ENCODE measurements at regions not wholly inside any gene's neighbourhood (a gene's known extent, or its start where the extent isn't known, plus 50 kb on each side); places are given as distances from the start of the nearest gene placed in this dataset.
"Not testable (repeated sequence)": the region's sequence is repeated elsewhere in the genome, so short reads cannot be mapped to it uniquely, and the experiment has no call there.

- no peak overlapping the region for H3K27ac ChIP-seq (replicated peaks)
- no peaks in the 10 kb centered on the region for H3K27me3 ChIP-seq (ENCODE audit: insufficient read depth, poor library complexity, severe bottlenecking)
- DNase-seq (ENCODE audit: low read depth in 1 of 2, low spot score in 1 of 2) = no peak
- no peak overlapping the region for H3K4me3 ChIP-seq (replicated peaks; ENCODE audit: insufficient read depth, low read length)
- no peak for TF ChIP-seq GABPA (IDR thresholded peaks at IDR 0.05; ENCODE audit: low read depth)
- no peak for TF ChIP-seq POLR2AphosphoS5 (IDR thresholded peaks at IDR 0.05; ENCODE audit: low read depth)
- no peak for TF ChIP-seq CTCF (IDR thresholded peaks at IDR 0.05; ENCODE audit: insufficient read depth, low read length)
- TF ChIP-seq SPI1 (IDR thresholded peaks at IDR 0.05; ENCODE audit: borderline replicate concordance, low read depth) = no peak
- no peak for TF ChIP-seq REST (IDR thresholded peaks at IDR 0.05; ENCODE audit: insufficient replicate concordance, low read depth)
Observed at GRCh38 chr21:9753943-9754342, 767.4 kb upstream of the TPTE start.

- not testable (repeated sequence) for H3K4me3 ChIP-seq (replicated peaks; ENCODE audit: insufficient read depth, low read length); H3K27me3 ChIP-seq (ENCODE audit: insufficient read depth, poor library complexity, severe bottlenecking); DNase-seq (ENCODE audit: low read depth in 1 of 2, low spot score in 1 of 2); H3K27ac ChIP-seq (replicated peaks)
Observed at GRCh38 chr21:9754434-9754833, 766.9 kb upstream of the TPTE start.

GRCh38 chr21:9755611-9756010 lies 765.8 kb upstream of the TPTE start:
- H3K27me3 ChIP-seq (ENCODE audit: insufficient read depth, poor library complexity, severe bottlenecking) = no peaks in the 10 kb centered on the region
- TF ChIP-seq CTCF (IDR thresholded peaks at IDR 0.05; ENCODE audit: insufficient read depth, low read length) = no peak
- no peak for TF ChIP-seq POLR2AphosphoS5 (IDR thresholded peaks at IDR 0.05; ENCODE audit: low read depth)
- no peak for TF ChIP-seq REST (IDR thresholded peaks at IDR 0.05; ENCODE audit: insufficient replicate concordance, low read depth)
- no peak for TF ChIP-seq GABPA (IDR thresholded peaks at IDR 0.05; ENCODE audit: low read depth)
- no peak for TF ChIP-seq SPI1 (IDR thresholded peaks at IDR 0.05; ENCODE audit: borderline replicate concordance, low read depth)
- H3K4me3 ChIP-seq (replicated peaks; ENCODE audit: insufficient read depth, low read length) = no peak overlapping the region
- no peak overlapping the region for H3K27ac ChIP-seq (replicated peaks)
- no peak for DNase-seq (ENCODE audit: low read depth in 1 of 2, low spot score in 1 of 2)

- TF ChIP-seq CTCF (IDR thresholded peaks at IDR 0.05; ENCODE audit: insufficient read depth, low read length) (no peak), SPI1 (IDR thresholded peaks at IDR 0.05; ENCODE audit: borderline replicate concordance, low read depth) (no peak), POLR2AphosphoS5 (IDR thresholded peaks at IDR 0.05; ENCODE audit: low read depth) (no peak), GABPA (IDR thresholded peaks at IDR 0.05; ENCODE audit: low read depth) (no peak), REST (IDR thresholded peaks at IDR 0.05; ENCODE audit: insufficient replicate concordance, low read depth) (no peak)
- H3K27ac ChIP-seq (replicated peaks) = no peak overlapping the region
- H3K27me3 ChIP-seq (ENCODE audit: insufficient read depth, poor library complexity, severe bottlenecking) = no peaks in the 10 kb centered on the region
- no peak overlapping the region for H3K4me3 ChIP-seq (replicated peaks; ENCODE audit: insufficient read depth, low read length)
- no peak for DNase-seq (ENCODE audit: low read depth in 1 of 2, low spot score in 1 of 2)
Observed at GRCh38 chr21:9756677-9757076, 764.7 kb upstream of the TPTE start.

GRCh38 chr21:9757118-9757517 lies 764.3 kb upstream of the TPTE start:
- DNase-seq (ENCODE audit: low read depth in 1 of 2, low spot score in 1 of 2); H3K27me3 ChIP-seq (ENCODE audit: insufficient read depth, poor library complexity, severe bottlenecking); H3K27ac ChIP-seq (replicated peaks); H3K4me3 ChIP-seq (replicated peaks; ENCODE audit: insufficient read depth, low read length): not testable (repeated sequence)

GRCh38 chr21:9757572-9757971 lies 763.8 kb upstream of the TPTE start:
- not testable (repeated sequence) for DNase-seq (ENCODE audit: low read depth in 1 of 2, low spot score in 1 of 2); H3K27ac ChIP-seq (replicated peaks); H3K4me3 ChIP-seq (replicated peaks; ENCODE audit: insufficient read depth, low read length); H3K27me3 ChIP-seq (ENCODE audit: insufficient read depth, poor library complexity, severe bottlenecking)

Measured in HL-60 (cell line).